B cell (primary cell): ENCODE measurements at regions not wholly inside any gene's neighbourhood (a gene's known extent, or its start where the extent isn't known, plus 50 kb on each side); places are given as distances from the start of the nearest gene placed in this dataset.

Experiments used
- ATAC-seq: fragments of 200-7000 bp; cut with Tn5 transposase; one replicate; pipeline ENCODE4 v1.10.0; 2021; ENCODE audit warnings: low read depth, mild to moderate bottlenecking, moderate number of reproducible peaks, moderate library complexity
- CTCF ChIA-PET: fragments of 350-600 bp; sonication (Branson Sonifier 250); formaldehyde crosslinking; loops from one replicate; lab custom pipeline; 2021; ENCODE audit warnings: antibody characterized with exemption, inconsistent platforms; lab: Charles Lee
- POLR2A ChIA-PET: fragments of 350-600 bp; sonication (Branson Sonifier 250); formaldehyde crosslinking; loops from one replicate; lab custom pipeline; 2021; ENCODE audit warnings: antibody characterized with exemption; lab: Charles Lee
- DNase-seq: peaks from one replicate; pipeline ENCODE4 v3.0.0; 2013
- H2AFZ ChIP-seq: 2 replicates; pipeline ENCODE4 v1.6.1; 2012; ENCODE audit warnings: mild to moderate bottlenecking, low read depth, low read length; ENCODE audit not compliant: insufficient read depth, poor library complexity, severe bottlenecking
- H3K27ac ChIP-seq, 2 donors: 1 replicate in 1 of 2; 2 replicates in 1 of 2; pipeline ENCODE4 v1.5.1; 2012 to 2013; ENCODE audit warnings: low read length in 2 of 2, mild to moderate bottlenecking in 2 of 2, moderate library complexity in 1 of 2
- H3K27me3 ChIP-seq, 4 experiments: fragments of 200-600 bp in 1 of 4; sonication (generic) in 1 of 4; replicated peaks in 1 of 4; 1 replicate in 2 of 4; 2 replicates in 2 of 4; pipeline versions ENCODE4 v1.6.1 to v1.7.0; 2013 to 2016; ENCODE audit warnings: low read length in 3 of 4, mild to moderate bottlenecking in 2 of 4, mixed read lengths in 1 of 4, moderate library complexity in 1 of 4; ENCODE audit not compliant: insufficient read depth in 4 of 4, control insufficient read depth in 3 of 4; ENCODE audit errors: control extremely low read depth in 1 of 4
- H3K36me3 ChIP-seq, 2 experiments: replicated peaks in 1 of 2; 1 replicate in 1 of 2; 2 replicates in 1 of 2; pipeline versions ENCODE4 v1.6.1 to v1.7.1; 2013; ENCODE audit warnings: low read length in 1 of 2; ENCODE audit not compliant: insufficient read depth in 2 of 2, control insufficient read depth in 1 of 2; ENCODE audit errors: control extremely low read depth in 1 of 2, extremely low read depth in 1 of 2
- H3K4me1 ChIP-seq, 2 donors: fragments of 200-600 bp in 1 of 2; sonication (generic) in 1 of 2; 1 replicate in 1 of 2; 2 replicates in 1 of 2; pipeline versions ENCODE4 v1.5.1 to v1.6.1; 2013 to 2017; ENCODE audit warnings: low read length in 2 of 2; ENCODE audit not compliant: control insufficient read depth in 2 of 2, insufficient read depth in 2 of 2
- H3K4me2 ChIP-seq: replicated peaks from 2 replicates; pipeline ENCODE3; 2012; ENCODE audit warnings: mild to moderate bottlenecking, low read depth, low read length; ENCODE audit not compliant: poor library complexity, severe bottlenecking
- H3K4me3 ChIP-seq, 5 experiments: fragments of 200-600 bp in 1 of 5; sonication (generic) in 1 of 5; 1 replicate in 3 of 5; 2 replicates in 2 of 5; pipeline versions ENCODE4 v1.5.1 to v1.7.0; 2011 to 2016; ENCODE audit warnings: low read length in 4 of 5, mild to moderate bottlenecking in 4 of 5, low read depth in 2 of 5, control low read depth in 1 of 5, moderate library complexity in 1 of 5; ENCODE audit not compliant: insufficient read depth in 1 of 5; ENCODE audit errors: control extremely low read depth in 1 of 5, extremely low read depth in 1 of 5
- H3K79me2 ChIP-seq: fragments of 200-600 bp; sonication (generic); one replicate; pipeline ENCODE4 v1.6.0; 2016; ENCODE audit warnings: low read length; ENCODE audit not compliant: control insufficient read depth, insufficient read depth
- H3K9ac ChIP-seq: fragments of 200-600 bp; sonication (generic); 2 replicates; pipeline ENCODE4 v1.6.1; 2017; ENCODE audit warnings: mild to moderate bottlenecking, low read length, moderate library complexity
- H3K9me3 ChIP-seq, 3 donors: one replicate each; pipeline versions ENCODE4 v1.6.1 to v1.7.1; 2013; ENCODE audit warnings: low read length in 2 of 3; ENCODE audit not compliant: control insufficient read depth in 2 of 3, insufficient read depth in 1 of 3; ENCODE audit errors: control extremely low read depth in 1 of 3
- H4K20me1 ChIP-seq: 2 replicates; pipeline ENCODE4 v1.6.0; 2012; ENCODE audit warnings: mild to moderate bottlenecking, low read length; ENCODE audit not compliant: insufficient read depth, control insufficient read depth, poor library complexity, severe bottlenecking
- H3K27ac Mint-ChIP-seq: one replicate; pipeline ENCODE4 v1.8.0; 2021; ENCODE audit warnings: mixed read lengths
- H3K27me3 Mint-ChIP-seq: one replicate; pipeline ENCODE4 v1.8.0; 2021; ENCODE audit warnings: mixed read lengths
- H3K4me1 Mint-ChIP-seq: one replicate; pipeline ENCODE4 v1.8.0; 2021; ENCODE audit warnings: mixed read lengths
- H3K4me3 Mint-ChIP-seq: one replicate; pipeline ENCODE4 v1.8.0; 2021; ENCODE audit warnings: mixed read lengths
- H3K9me3 Mint-ChIP-seq: one replicate; pipeline ENCODE4 v1.8.0; 2022; ENCODE audit warnings: mixed read lengths; ENCODE audit not compliant: insufficient read depth
- EZH2 ChIP-seq: IDR thresholded peaks from 2 replicates; pipeline ENCODE4 v1.6.1; 2012; ENCODE audit warnings: borderline replicate concordance, low read depth, mild to moderate bottlenecking, moderate library complexity, low read length; ENCODE audit not compliant: insufficient read depth, poor library complexity, severe bottlenecking
- WGBS: methylation state at CpG from one replicate; pipeline ENCODE4 v1.1.5; 2013; ENCODE audit warnings: missing lambda C conversion rate; ENCODE audit not compliant: insufficient coverage; 5-methylcytosine and 5-hydroxymethylcytosine counted together
- intact Hi-C: fragments of 100-400 bp; cut with micrococcal nuclease; formaldehyde crosslinking; loops from one replicate; pipeline ENCODE4 v1.10.0; 2022
- TF ChIP-seq, protein P1 (sequence below): fragments of 200-600 bp; IDR thresholded peaks from one replicate; pipeline ENCODE4 v1.8.0; 2022; ENCODE audit warnings: antibody characterized with exemption, mild to moderate bottlenecking

GRCh38 chr3:162764808-162765071 lies 1268.1 kb downstream of the OTOL1 start:
- Histone ChIP-seq H3K79me2 (no peaks in the 10 kb centered on the region), H4K20me1 (no peaks in the 10 kb centered on the region), H3K27ac (no peak overlapping the region), H3K9ac (no peak overlapping the region), H3K36me3 (no peaks in the 10 kb centered on the region), H3K9me3 (peaks cover 0 to 6% (median 0%) of the 10 kb centered on the region in 3 donors), H3K4me3 (no peak overlapping the region), H3K27me3 (no peaks in the 10 kb centered on the region), H2AFZ (no peak overlapping the region), H3K4me2 (no peak overlapping the region), H3K4me1 (no peaks in the 10 kb centered on the region)
- CTCF ChIA-PET: no interaction called here
- ATAC-seq: no peak
- Mint-ChIP-seq H3K27me3 (no peaks in the 10 kb centered on the region), H3K4me1 (no peaks in the 10 kb centered on the region), H3K27ac (no peak overlapping the region), H3K4me3 (no peak overlapping the region), H3K9me3 (no peaks in the 10 kb centered on the region)
- no peak for DNase-seq
- intact Hi-C loops: no loop called here
- no peak for TF ChIP-seq EZH2
- TF ChIP-seq, protein P1, sequence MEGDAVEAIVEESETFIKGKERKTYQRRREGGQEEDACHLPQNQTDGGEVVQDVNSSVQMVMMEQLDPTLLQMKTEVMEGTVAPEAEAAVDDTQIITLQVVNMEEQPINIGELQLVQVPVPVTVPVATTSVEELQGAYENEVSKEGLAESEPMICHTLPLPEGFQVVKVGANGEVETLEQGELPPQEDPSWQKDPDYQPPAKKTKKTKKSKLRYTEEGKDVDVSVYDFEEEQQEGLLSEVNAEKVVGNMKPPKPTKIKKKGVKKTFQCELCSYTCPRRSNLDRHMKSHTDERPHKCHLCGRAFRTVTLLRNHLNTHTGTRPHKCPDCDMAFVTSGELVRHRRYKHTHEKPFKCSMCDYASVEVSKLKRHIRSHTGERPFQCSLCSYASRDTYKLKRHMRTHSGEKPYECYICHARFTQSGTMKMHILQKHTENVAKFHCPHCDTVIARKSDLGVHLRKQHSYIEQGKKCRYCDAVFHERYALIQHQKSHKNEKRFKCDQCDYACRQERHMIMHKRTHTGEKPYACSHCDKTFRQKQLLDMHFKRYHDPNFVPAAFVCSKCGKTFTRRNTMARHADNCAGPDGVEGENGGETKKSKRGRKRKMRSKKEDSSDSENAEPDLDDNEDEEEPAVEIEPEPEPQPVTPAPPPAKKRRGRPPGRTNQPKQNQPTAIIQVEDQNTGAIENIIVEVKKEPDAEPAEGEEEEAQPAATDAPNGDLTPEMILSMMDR: no peak
- POLR2A ChIA-PET: no interaction called here

GRCh38 chr3:162765524-162765923 lies 1268.9 kb downstream of the OTOL1 start:
- H3K4me2 ChIP-seq: no peak overlapping the region
- H3K27me3 Mint-ChIP-seq: no peaks in the 10 kb centered on the region

More at GRCh38 chr3:162765524-162765923, 1268.9 kb downstream of the OTOL1 start:
- no peak overlapping the region for H2AFZ ChIP-seq
- H3K9ac ChIP-seq: no peak overlapping the region
- no peaks in the 10 kb centered on the region for H3K9me3 Mint-ChIP-seq
- H3K79me2 ChIP-seq: no peaks in the 10 kb centered on the region
- H3K4me3 ChIP-seq: no peak overlapping the region
- peaks cover 0 to 6% (median 0%) of the 10 kb centered on the region in 3 donors for H3K9me3 ChIP-seq
- H3K4me3 Mint-ChIP-seq: no peak overlapping the region
- no peaks in the 10 kb centered on the region for H3K4me1 ChIP-seq
- ATAC-seq (no peak), DNase-seq (no peak)
- no peaks in the 10 kb centered on the region for H3K27me3 ChIP-seq
- no peaks in the 10 kb centered on the region for H3K36me3 ChIP-seq
- H4K20me1 ChIP-seq: no peaks in the 10 kb centered on the region
- POLR2A ChIA-PET: no interaction called here
- TF ChIP-seq, protein P1: no peak
- no peak for TF ChIP-seq EZH2
- 90% methylated on average over 2 of the region's 3 CpGs for WGBS
- no peak overlapping the region for H3K27ac ChIP-seq
- CTCF ChIA-PET: no interaction called here
- intact Hi-C loops: no loop called here
- H3K4me1 Mint-ChIP-seq: no peaks in the 10 kb centered on the region
- H3K27ac Mint-ChIP-seq: no peak overlapping the region
